AG09319 (cell line): ENCODE measurements at regions not wholly inside any gene's neighbourhood (a gene's known extent, or its start where the extent isn't known, plus 50 kb on each side); places are given as distances from the start of the nearest gene placed in this dataset.

Source experiments
- DNase-seq: peaks from one replicate; pipeline ENCODE4 v3.0.0-alpha.2; 2010; ENCODE audit warnings: low read depth; ENCODE audit errors: extremely low read depth
- TF ChIP-seq, protein P1 (sequence below): IDR thresholded peaks from 2 replicates; pipeline ENCODE4 v1.5.1; 2011; ENCODE audit warnings: low read depth, mild to moderate bottlenecking, inconsistent platforms, low read length, moderate library complexity

DNA sequence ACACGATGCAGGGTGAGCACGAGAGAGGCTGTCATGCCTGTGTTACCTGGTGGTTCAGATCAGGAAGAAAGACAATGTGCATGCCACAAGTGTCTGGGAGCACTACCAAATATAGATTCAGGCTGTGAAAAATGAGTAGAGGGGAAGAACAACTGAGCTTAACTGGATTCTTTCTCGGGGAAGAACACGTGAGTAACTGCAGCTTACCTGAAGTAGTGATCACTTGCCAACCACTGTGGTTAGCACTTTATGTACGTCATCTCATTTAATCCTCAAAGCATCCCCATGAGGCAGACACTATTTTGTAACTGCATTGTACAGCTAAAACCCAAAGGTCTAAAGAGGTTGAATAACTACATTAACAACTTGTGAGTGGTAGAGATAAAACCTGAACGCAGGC lies 746.2 kb downstream of the TUSC7 start:
- DNase-seq = no peak
- TF ChIP-seq, protein P1, sequence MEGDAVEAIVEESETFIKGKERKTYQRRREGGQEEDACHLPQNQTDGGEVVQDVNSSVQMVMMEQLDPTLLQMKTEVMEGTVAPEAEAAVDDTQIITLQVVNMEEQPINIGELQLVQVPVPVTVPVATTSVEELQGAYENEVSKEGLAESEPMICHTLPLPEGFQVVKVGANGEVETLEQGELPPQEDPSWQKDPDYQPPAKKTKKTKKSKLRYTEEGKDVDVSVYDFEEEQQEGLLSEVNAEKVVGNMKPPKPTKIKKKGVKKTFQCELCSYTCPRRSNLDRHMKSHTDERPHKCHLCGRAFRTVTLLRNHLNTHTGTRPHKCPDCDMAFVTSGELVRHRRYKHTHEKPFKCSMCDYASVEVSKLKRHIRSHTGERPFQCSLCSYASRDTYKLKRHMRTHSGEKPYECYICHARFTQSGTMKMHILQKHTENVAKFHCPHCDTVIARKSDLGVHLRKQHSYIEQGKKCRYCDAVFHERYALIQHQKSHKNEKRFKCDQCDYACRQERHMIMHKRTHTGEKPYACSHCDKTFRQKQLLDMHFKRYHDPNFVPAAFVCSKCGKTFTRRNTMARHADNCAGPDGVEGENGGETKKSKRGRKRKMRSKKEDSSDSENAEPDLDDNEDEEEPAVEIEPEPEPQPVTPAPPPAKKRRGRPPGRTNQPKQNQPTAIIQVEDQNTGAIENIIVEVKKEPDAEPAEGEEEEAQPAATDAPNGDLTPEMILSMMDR = no peak

DNA sequence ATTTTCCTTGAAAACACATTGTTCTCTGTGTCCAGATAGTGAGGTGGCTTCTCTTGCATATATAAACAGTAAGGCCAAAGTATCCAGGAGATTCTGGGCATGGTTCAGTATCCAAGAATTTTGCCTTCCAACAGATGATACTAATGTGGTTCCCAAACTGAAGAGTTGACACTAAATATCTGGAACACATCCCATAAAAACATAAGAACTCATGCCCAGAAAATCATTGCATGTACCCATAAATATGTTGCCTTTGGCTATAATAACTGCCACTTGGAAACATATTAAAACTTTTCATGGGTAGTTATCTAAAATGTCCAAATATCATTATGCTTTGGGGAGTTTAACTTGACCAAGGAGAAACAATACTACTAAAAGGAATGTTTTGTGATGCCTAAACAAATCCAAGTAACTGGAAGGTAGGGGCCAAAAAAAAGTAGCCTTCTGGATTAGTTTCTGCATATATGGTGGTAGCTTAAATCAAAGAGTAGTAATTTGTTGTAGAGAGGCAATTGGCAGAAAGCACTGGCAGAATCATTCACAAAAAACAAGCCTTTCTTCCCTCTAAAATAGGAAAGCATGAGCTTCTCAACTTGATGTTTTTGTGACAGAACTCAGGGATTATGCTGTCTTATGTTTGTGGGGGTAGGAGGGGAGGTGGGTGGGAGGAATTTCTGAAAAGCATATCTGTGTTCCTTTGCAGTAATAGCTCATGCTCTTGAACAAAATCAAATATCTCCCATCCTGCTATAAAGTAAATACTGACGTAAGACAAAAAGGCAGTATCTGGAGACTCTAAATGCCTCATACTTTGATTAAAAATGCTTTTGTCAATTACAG lies 753.9 kb downstream of the TUSC7 start:
- TF ChIP-seq, protein P1 = no peak
- DNase-seq = no peak

DNA sequence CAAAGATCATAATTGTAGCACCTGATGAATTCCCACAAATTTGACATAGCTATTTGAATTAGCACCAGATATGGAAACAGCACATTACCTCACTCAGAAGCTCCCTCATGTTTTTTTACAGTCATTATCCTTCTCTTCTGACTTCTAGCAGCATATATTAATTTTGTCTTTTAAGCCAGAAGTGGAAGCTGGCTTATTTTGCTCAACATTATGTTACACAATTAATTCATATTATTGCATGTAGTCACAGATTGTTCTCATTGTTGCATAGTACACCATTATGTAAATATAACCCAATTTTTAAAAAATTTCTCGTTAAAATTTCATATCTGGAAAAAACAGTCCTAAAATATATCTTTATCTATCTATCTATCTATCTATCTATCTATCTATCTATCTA lies 762.3 kb downstream of the TUSC7 start:
- TF ChIP-seq, protein P1 = no peak
- DNase-seq = no peak

DNA sequence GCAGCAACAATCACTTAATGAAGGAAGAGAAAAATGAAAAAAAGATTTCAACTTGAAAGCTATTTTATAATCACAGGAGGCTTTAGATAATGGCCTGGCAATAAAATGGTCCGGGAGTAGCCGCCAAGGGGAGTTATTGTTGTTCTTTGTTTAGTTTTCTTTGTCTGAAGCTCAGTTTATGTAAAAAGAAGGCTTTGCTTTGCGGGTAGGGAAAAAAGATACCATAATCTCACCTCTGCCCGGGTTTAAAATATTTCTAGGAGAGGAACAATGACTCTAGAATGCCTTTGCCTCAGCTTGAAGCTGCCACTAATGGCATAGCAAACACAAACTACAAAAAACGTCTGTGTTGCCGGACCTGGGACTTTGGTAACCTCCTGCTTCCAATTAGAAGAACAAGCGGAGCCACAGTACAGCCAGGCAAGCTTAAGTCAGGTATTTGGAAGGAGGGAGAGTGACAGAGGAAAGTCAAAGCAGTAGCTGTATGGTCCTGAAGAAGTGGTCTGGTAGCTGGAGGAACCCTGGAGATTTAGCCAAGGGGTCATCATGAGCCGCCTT lies 764.5 kb downstream of the TUSC7 start:
- TF ChIP-seq, protein P1 = no peak

DNA sequence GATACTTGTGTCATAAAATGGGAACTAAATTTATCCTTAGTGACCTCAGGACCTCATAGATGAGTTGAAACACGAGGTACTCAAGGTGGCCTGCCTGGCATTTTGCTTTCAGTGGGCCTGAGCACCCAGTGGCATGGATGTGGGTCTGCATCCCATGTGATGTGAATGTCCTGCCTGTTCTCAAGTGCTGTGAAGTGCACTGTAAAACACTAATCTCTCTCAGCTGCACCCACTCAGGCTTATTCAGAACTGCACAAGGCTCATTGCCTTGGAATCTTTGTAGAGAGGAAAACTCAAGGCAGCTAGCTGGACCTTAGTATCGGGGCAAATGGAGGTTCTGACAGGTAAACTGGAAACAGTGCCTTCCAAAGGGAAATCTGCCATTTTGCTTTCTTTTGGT lies 767.0 kb downstream of the TUSC7 start:
- TF ChIP-seq, protein P1 = no peak
- DNase-seq = no peak

More for the DNA sequence above, 764.5 kb downstream of the TUSC7 start:
- no peak for DNase-seq

DNA sequence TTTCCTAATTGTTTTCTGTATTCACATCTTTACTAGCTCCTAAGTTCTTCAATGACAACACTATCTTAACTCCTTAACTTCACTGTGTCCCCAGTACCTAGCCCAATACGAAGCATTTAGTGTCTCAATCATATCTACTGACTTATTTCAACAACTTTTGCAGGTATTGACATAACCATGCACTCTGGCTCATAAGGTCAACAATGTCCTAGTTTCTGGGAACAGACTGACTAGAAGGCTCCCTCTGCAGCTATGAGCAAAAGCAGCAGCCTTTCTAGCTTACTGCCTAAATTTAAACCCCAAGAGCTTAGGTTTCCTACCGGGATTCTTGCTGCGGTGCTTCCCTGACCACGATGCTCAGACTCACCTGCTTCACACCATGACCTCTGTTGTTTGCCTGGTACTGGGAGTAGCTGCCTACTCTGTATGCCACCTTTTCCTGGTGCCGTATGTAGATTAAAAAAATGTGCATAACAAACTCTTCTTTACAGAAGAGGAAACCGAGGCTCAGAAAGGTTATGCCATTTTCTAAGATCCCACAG lies 767.7 kb downstream of the TUSC7 start:
- no peak for DNase-seq
- TF ChIP-seq, protein P1 = no peak

DNA sequence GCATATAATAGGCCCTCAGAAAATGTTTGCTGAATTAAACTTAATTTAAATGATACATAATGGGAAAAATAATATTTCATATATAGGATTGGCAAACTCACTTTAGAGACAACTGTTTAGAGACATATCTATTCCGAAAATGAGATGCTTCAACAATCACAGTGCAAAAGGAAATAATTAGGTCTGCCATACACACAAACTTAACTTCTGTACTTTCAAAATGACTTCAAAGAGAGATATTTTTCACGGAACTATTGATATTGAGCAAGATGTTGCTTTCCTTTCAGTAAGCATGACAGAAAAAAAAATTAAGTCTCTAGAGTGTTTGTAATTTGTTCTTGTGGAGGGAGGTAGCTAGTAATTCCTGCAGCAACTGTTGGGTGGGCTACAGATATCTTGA lies 769.5 kb downstream of the TUSC7 start:
- TF ChIP-seq, protein P1 = no peak
- DNase-seq = no peak
